ENCODE measurements at regions not wholly inside any gene's neighbourhood (a gene's known extent, or its start where the extent isn't known, plus 50 kb on each side); places are given as distances from the start of the nearest gene placed in this dataset.
A peak's percentile ranks its signal among the peaks of the same experiment; 100 is the strongest.

DNA sequence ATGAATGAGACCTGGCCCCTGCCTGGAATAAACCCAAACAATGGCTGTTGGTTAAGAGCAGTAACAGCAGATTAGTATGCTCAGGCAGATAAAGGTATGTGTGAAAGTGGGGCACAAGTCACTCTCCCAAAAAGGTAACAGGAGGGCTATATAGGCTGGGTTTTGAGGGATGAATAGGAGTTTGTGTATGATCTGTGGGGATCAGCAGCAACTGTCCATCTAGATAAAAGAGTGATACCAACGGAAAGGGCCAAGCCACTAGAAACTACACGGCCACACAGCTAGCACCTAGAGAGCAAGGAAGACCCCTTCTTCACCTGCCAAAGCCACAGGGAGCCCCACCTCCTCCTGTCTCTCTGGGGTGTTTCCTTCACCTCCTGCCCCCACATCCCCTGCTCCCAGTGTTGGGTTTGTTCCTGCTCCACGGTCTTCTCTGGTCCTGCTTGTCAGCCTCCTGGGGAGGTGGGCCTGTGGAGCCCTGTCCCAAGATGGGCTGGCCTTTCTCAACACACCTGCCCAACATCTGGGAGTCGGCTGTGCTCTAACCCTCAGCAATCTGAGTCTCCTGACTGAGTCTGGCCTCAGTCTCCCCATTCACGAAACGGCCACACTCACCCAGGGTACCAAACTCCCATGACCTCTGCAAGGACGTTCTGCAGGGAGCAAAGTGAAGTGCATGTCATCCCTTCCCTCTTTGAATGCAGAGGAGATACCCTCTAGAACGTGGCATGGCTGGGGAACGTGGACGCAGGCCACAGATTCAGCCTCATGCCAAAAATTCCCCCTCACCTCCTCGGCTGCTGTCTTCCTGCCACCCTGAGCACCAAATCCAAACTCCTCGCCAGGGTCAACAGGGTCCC lies 108.2 kb downstream of the NCOR2 start:
- no peak for DNase-seq (ENCODE audit: low spot score)

- DNase-seq (ENCODE audit: low spot score): no peak
Observed at GRCh38 chr12:124458220-124458991, 109.0 kb downstream of the NCOR2 start.

GRCh38 chr12:124457287-124458219 lies 109.9 kb downstream of the NCOR2 start:
- DNase-seq (ENCODE audit: low spot score): no peak

GRCh38 chr12:124456652-124457152 lies 110.7 kb downstream of the NCOR2 start:
- DNase-seq (ENCODE audit: low spot score): no peak

- DNase-seq (ENCODE audit: low spot score): no peak
Observed at GRCh38 chr12:124456133-124456651, 111.2 kb downstream of the NCOR2 start.

DNA sequence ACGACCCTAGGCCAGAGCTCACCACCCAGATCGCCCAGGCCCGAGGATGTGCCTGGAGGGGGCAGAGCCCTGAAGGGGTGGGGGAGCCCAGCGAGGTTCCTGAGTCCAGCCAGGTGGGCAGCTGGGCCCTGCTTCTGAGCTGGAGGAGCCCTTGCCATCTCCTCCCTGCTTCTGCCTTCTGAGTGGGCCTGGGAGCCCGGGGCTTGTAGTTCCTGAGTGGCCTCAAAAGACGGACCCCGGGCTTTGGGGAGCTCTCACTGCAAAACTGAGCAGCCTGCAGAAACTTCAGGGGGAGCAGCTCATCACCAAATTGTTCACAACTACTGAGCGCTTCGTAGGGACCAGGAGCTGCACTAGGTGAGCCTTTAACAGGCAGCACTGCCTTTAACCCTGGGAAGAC lies 112.1 kb downstream of the NCOR2 start:
- DNase-seq (ENCODE audit: low spot score): no peak

GRCh38 chr12:124454735-124455134 lies 112.7 kb downstream of the NCOR2 start:
- no peak for DNase-seq (ENCODE audit: low spot score)

DNA sequence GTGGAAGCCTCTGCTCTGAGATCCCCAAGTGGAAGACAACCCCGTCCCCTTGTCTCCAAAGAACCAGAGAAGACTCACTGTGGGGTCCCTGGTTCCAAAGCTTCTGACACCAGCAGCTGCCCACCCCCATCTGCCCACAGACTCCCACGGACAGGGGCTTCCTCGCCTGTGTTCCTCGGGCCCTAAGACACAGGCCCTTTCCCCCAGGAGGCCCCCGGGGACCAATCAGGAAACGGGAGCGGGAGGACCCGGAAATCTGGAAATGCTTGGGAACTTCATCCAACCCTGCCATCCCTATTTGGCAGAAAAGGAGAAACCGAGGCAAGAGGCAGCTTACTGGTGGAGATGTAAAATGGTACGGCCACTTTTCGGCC lies 113.1 kb downstream of the NCOR2 start:
- DNase-seq (ENCODE audit: low spot score): no peak

GRCh38 chr12:124453419-124454351 lies 113.7 kb downstream of the NCOR2 start:
- peak; percentile 89 for DNase-seq (ENCODE audit: low spot score)

- no peak for DNase-seq (ENCODE audit: low spot score)
Observed at GRCh38 chr12:124452576-124453331, 114.7 kb downstream of the NCOR2 start.

DNA sequence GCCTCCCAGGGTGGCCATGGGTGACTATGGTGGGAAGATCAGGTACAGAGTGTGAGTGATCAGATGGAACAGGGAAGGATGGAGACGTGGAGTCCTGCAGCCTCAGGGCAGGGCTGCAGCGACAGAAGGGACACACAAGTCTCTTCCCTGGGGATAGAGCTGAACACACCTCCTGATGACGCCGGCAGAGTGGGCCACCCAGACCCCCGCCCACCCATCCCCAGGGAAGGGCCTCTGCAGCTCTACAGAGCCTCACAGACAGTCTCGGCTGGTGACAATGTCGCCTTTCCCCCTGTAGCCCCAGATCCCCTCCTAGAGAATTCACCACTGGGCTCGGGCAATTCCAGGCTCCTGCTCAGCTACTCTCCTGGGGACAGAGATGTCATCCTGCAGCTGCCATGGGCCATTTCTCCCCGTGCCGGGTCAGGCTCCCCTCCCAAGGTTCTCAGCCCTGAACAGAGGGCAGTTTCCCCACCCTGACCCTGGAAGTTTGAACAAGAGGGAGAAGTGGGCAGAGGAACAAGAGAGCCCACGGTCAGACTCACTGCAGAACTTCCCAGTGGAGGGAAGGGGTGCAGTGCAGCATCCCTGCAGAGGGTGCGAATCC lies 115.7 kb downstream of the NCOR2 start:
- no peak for DNase-seq (ENCODE audit: low spot score)

DNA sequence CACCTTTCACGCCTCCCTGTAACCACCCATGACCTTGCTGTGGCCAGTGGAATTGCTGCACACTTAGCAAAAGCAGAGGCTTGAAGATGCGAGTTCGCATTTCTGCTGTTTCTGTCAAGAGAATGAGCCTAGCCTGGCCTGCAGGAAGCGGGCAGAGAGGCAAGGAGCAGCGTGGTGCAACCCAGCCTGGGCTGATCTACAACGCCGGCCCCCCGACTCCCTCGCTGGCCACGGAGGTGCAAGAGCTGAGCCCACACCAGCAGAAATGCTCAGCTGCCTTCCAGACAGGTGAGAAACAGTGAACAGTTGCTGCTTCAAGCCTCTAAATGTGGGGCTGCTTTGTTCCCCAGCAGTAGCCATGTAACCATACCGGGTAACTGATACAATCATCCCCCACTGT lies 116.4 kb downstream of the NCOR2 start:
- DNase-seq (ENCODE audit: low spot score): no peak

DNA sequence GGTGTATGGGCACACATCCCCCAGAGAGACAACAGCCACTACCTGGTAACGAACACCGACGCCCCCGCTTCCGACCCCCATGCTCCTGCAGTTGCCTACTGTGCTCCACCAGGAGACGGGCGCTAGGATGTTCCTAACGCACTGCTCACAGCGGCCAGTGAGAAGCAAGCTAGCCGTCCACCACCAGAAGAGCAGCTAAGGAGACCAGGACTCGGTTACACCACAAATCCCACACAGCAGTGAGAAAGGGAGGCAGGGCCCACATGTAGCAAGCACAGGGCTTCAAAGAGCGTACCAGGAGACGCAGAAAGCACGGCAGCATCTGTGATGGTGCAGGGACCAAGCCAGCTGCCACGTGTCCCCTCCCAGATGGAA lies 117.0 kb downstream of the NCOR2 start:
- no peak for DNase-seq (ENCODE audit: low spot score)

GRCh38 chr12:124449623-124450375 lies 117.6 kb downstream of the NCOR2 start:
- DNase-seq (ENCODE audit: low spot score): no peak

- no peak for DNase-seq (ENCODE audit: low spot score)
Observed at GRCh38 chr12:124448955-124449622, 118.3 kb downstream of the NCOR2 start.

GRCh38 chr12:124448241-124448954 lies 119.0 kb downstream of the NCOR2 start:
- DNase-seq (ENCODE audit: low spot score): no peak

DNA sequence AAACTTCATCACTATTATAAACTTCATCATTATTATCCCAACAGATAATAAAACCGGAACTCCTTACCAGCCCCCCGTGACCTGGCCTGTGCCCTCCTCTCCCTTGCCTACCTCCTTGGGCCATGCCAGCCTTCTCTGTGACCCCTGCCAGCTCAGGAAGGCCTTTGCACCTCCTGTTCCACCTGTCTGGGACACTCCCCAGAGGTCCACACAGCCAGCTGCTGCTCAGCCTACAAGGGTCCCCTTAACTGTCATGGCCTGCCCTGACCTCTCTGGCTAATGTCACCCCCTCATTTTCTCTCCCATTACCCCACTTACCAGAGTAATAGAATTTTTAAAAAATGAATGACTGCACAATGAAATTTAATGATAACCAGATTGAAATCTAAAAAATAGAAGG lies 121.0 kb downstream of the NCOR2 start:
- DNase-seq (ENCODE audit: low spot score): no peak
